Activated CD4-positive, alpha-beta memory T cell treated with anti-CD3 and anti-CD28 coated beads for 36 hours (primary cell): ENCODE measurements at regions not wholly inside any gene's neighbourhood (a gene's known extent, or its start where the extent isn't known, plus 50 kb on each side); places are given as distances from the start of the nearest gene placed in this dataset.
"Not testable (repeated sequence)": the region's sequence is repeated elsewhere in the genome, so short reads cannot be mapped to it uniquely, and the experiment has no call there.

Experiments used
- CTCF ChIA-PET: fragments of 350-600 bp; sonication (Branson Sonifier 250); formaldehyde crosslinking; loops from one replicate; lab custom pipeline; 2021; ENCODE audit warnings: antibody characterized with exemption, inconsistent platforms; lab: Charles Lee
- POLR2A ChIA-PET: fragments of 350-600 bp; sonication (Branson Sonifier 250); formaldehyde crosslinking; loops from one replicate; lab custom pipeline; 2021; ENCODE audit warnings: antibody characterized with exemption; lab: Charles Lee
- DNase-seq: peaks from one replicate; pipeline ENCODE4 v3.0.0-alpha.2; 2020
- H3K27ac Mint-ChIP-seq: one replicate; pipeline ENCODE4 v1.8.0; 2021; ENCODE audit warnings: mixed read lengths
- H3K27me3 Mint-ChIP-seq: one replicate; pipeline ENCODE4 v1.8.0; 2021; ENCODE audit warnings: mixed read lengths
- H3K36me3 Mint-ChIP-seq: one replicate; pipeline ENCODE4 v1.8.0; 2021; ENCODE audit warnings: mixed read lengths
- H3K4me1 Mint-ChIP-seq: one replicate; pipeline ENCODE4 v1.8.0; 2021; ENCODE audit warnings: low read depth, mixed read lengths
- H3K4me3 Mint-ChIP-seq: one replicate; pipeline ENCODE4 v1.8.0; 2021; ENCODE audit warnings: mild to moderate bottlenecking, mixed read lengths
- H3K9me3 Mint-ChIP-seq: one replicate; pipeline ENCODE4 v1.8.0; 2021; ENCODE audit warnings: mixed read lengths
- intact Hi-C: fragments of 100-400 bp; cut with micrococcal nuclease; formaldehyde crosslinking; loops from one replicate; pipeline ENCODE4 v1.15.1; 2023

- H3K4me1 Mint-ChIP-seq: no peaks in the 10 kb centered on the region
- intact Hi-C loops: no loop called here
- no peak for DNase-seq
- H3K9me3 Mint-ChIP-seq: no peaks in the 10 kb centered on the region
- POLR2A ChIA-PET: no interaction called here
- H3K27ac Mint-ChIP-seq: no peak overlapping the region
- no peak overlapping the region for H3K4me3 Mint-ChIP-seq
- no peaks in the 10 kb centered on the region for H3K36me3 Mint-ChIP-seq
- CTCF ChIA-PET: interaction anchor here (0.9 to 1.7 kb wide), 3 partner anchors 17 to 194 kb away, joined by 3 to 5 read pairs (median 3); no protein-coding TSS in a partner anchor
- H3K27me3 Mint-ChIP-seq: no peaks in the 10 kb centered on the region
Observed at GRCh38 chr1:65020774-65021173, 54.4 kb upstream of the JAK1 start.

GRCh38 chr1:65021795-65022194 is 55.4 kb upstream of the JAK1 start:
- DNase-seq: no peak
- Mint-ChIP-seq H3K27me3 (no peaks in the 10 kb centered on the region), H3K27ac (no peak overlapping the region), H3K4me3 (no peak overlapping the region), H3K36me3 (no peaks in the 10 kb centered on the region), H3K9me3 (no peaks in the 10 kb centered on the region), H3K4me1 (no peaks in the 10 kb centered on the region)
- POLR2A ChIA-PET: no interaction called here
- intact Hi-C loops: no loop called here
- CTCF ChIA-PET: interaction anchor here (0.6 to 1.5 kb wide), 2 partner anchors 16 to 38 kb away, joined by 3 to 5 read pairs; no protein-coding TSS in a partner anchor

GRCh38 chr1:65022216-65022615 is 55.9 kb upstream of the JAK1 start:
- POLR2A ChIA-PET: no interaction called here
- H3K27me3 Mint-ChIP-seq: no peaks in the 10 kb centered on the region
- H3K4me3 Mint-ChIP-seq: no peak overlapping the region
- no peaks in the 10 kb centered on the region for H3K9me3 Mint-ChIP-seq
- no peak overlapping the region for H3K27ac Mint-ChIP-seq
- H3K4me1 Mint-ChIP-seq: no peaks in the 10 kb centered on the region
- no peaks in the 10 kb centered on the region for H3K36me3 Mint-ChIP-seq
- no peak for DNase-seq
- intact Hi-C loops: no loop called here
- CTCF ChIA-PET: interaction anchor here (1.5 kb wide), 1 partner anchor 15 kb away, joined by 5 read pairs; no protein-coding TSS in a partner anchor

GRCh38 chr1:65025794-65026193 is 59.4 kb upstream of the JAK1 start:
- intact Hi-C loops: no loop called here
- no peaks in the 10 kb centered on the region for H3K27me3 Mint-ChIP-seq
- DNase-seq: no peak
- H3K27ac Mint-ChIP-seq: no peak overlapping the region
- CTCF ChIA-PET: interaction anchor here (0.6 kb wide), 1 partner anchor 22 kb away, joined by 3 read pairs; no protein-coding TSS in a partner anchor
- no peak overlapping the region for H3K4me3 Mint-ChIP-seq
- peaks cover 3% of the 10 kb centered on the region for H3K36me3 Mint-ChIP-seq
- POLR2A ChIA-PET: no interaction called here
- H3K4me1 Mint-ChIP-seq: peaks cover 4% of the 10 kb centered on the region
- H3K9me3 Mint-ChIP-seq: peaks cover 3% of the 10 kb centered on the region

- ChIA-PET POLR2A (no interaction called here), CTCF (interaction anchor here (0.6 kb wide), 1 partner anchor 21 kb away, joined by 3 read pairs; no protein-coding TSS in a partner anchor)
- intact Hi-C loops: no loop called here
- H3K9me3 Mint-ChIP-seq: peaks cover 3% of the 10 kb centered on the region
- no peak overlapping the region for H3K27ac Mint-ChIP-seq
- peaks cover 3% of the 10 kb centered on the region for H3K36me3 Mint-ChIP-seq
- DNase-seq: no peak
- no peak overlapping the region for H3K4me3 Mint-ChIP-seq
- no peaks in the 10 kb centered on the region for H3K27me3 Mint-ChIP-seq
- peaks cover 4% of the 10 kb centered on the region for H3K4me1 Mint-ChIP-seq
Observed at GRCh38 chr1:65026235-65026634, 59.9 kb upstream of the JAK1 start.

- no peaks in the 10 kb centered on the region for H3K27me3 Mint-ChIP-seq
- peaks cover 3% of the 10 kb centered on the region for H3K9me3 Mint-ChIP-seq
- no peak overlapping the region for H3K4me3 Mint-ChIP-seq
- no peak overlapping the region for H3K27ac Mint-ChIP-seq
- intact Hi-C loops: no loop called here
- ChIA-PET POLR2A (no interaction called here), CTCF (no interaction called here)
- peaks cover 4% of the 10 kb centered on the region for H3K4me1 Mint-ChIP-seq
- DNase-seq: no peak
- peaks cover 3% of the 10 kb centered on the region for H3K36me3 Mint-ChIP-seq
Observed at GRCh38 chr1:65027666-65028358, 61.5 kb upstream of the JAK1 start.

- DNase-seq, H3K4me3 Mint-ChIP-seq, H3K4me1 Mint-ChIP-seq, CTCF ChIA-PET, intact Hi-C loops, H3K36me3 Mint-ChIP-seq, POLR2A ChIA-PET, H3K27ac Mint-ChIP-seq, H3K27me3 Mint-ChIP-seq, H3K9me3 Mint-ChIP-seq: not testable (repeated sequence)
Observed at GRCh38 chr1:65029434-65029833, 63.1 kb upstream of the JAK1 start.

GRCh38 chr1:65034879-65035278 is 68.5 kb upstream of the JAK1 start:
- H3K36me3 Mint-ChIP-seq, H3K27me3 Mint-ChIP-seq, H3K27ac Mint-ChIP-seq, POLR2A ChIA-PET, DNase-seq, H3K4me1 Mint-ChIP-seq, H3K4me3 Mint-ChIP-seq, H3K9me3 Mint-ChIP-seq, intact Hi-C loops, CTCF ChIA-PET: not testable (repeated sequence)

GRCh38 chr1:65036570-65037051 is 70.3 kb upstream of the JAK1 start:
- POLR2A ChIA-PET: no interaction called here

GRCh38 chr1:65039066-65039465 is 72.7 kb upstream of the JAK1 start:
- H3K27ac Mint-ChIP-seq: no peak overlapping the region
- CTCF ChIA-PET: no interaction called here
- no peak overlapping the region for H3K4me3 Mint-ChIP-seq
- no peak for DNase-seq
- no peaks in the 10 kb centered on the region for H3K9me3 Mint-ChIP-seq
- peaks cover 24% of the 10 kb centered on the region for H3K4me1 Mint-ChIP-seq
- intact Hi-C loops: loop anchor here (2.0 kb wide), 1 partner anchor 116 kb away; no protein-coding TSS in a partner anchor
- no peaks in the 10 kb centered on the region for H3K36me3 Mint-ChIP-seq
- H3K27me3 Mint-ChIP-seq: no peaks in the 10 kb centered on the region
- POLR2A ChIA-PET: no interaction called here

More at GRCh38 chr1:65036570-65037051, 70.3 kb upstream of the JAK1 start:
- Mint-ChIP-seq H3K36me3 (no peaks in the 10 kb centered on the region), H3K9me3 (no peaks in the 10 kb centered on the region), H3K4me3 (no peak overlapping the region), H3K4me1 (peaks cover 11% of the 10 kb centered on the region), H3K27ac (no peak overlapping the region), H3K27me3 (no peaks in the 10 kb centered on the region)
- CTCF ChIA-PET: interaction anchor here (0.7 to 1.5 kb wide), 3 partner anchors 15 to 39 kb away, joined by 4 to 5 read pairs (median 4); no protein-coding TSS in a partner anchor
- no peak for DNase-seq
- intact Hi-C loops: no loop called here

GRCh38 chr1:65039508-65039907 is 73.2 kb upstream of the JAK1 start:
- no peak overlapping the region for H3K27ac Mint-ChIP-seq
- intact Hi-C loops: loop anchor here (2.0 kb wide), 1 partner anchor 117 kb away; no protein-coding TSS in a partner anchor
- no peak for DNase-seq
- H3K4me3 Mint-ChIP-seq: no peak overlapping the region
- H3K9me3 Mint-ChIP-seq: no peaks in the 10 kb centered on the region
- H3K27me3 Mint-ChIP-seq: no peaks in the 10 kb centered on the region
- ChIA-PET POLR2A (no interaction called here), CTCF (no interaction called here)
- peaks cover 26% of the 10 kb centered on the region for H3K4me1 Mint-ChIP-seq
- H3K36me3 Mint-ChIP-seq: no peaks in the 10 kb centered on the region

- Mint-ChIP-seq H3K4me1 (peaks cover 33% of the 10 kb centered on the region), H3K27ac (no peak overlapping the region), H3K27me3 (no peaks in the 10 kb centered on the region), H3K9me3 (no peaks in the 10 kb centered on the region), H3K4me3 (no peak overlapping the region), H3K36me3 (no peaks in the 10 kb centered on the region)
- POLR2A ChIA-PET: no interaction called here
- DNase-seq: no peak
- CTCF ChIA-PET: interaction anchor here (1.1 kb wide), 1 partner anchor 218 kb away, joined by 3 read pairs; no protein-coding TSS in a partner anchor
- intact Hi-C loops: loop anchor here (1.0 kb wide), 1 partner anchor 37 kb away; no protein-coding TSS in a partner anchor
Observed at GRCh38 chr1:65042467-65042866, 76.1 kb upstream of the JAK1 start.
